Spleen (tissue), 11 donors: ENCODE measurements at regions not wholly inside any gene's neighbourhood (a gene's known extent, or its start where the extent isn't known, plus 50 kb on each side); places are given as distances from the start of the nearest gene placed in this dataset.
"Not testable (repeated sequence)": the region's sequence is repeated elsewhere in the genome, so short reads cannot be mapped to it uniquely, and the experiment has no call there.

Experiments used
- DNase-seq: peaks from one replicate; pipeline ENCODE4 v3.0.0-alpha.2; 2020
- H3K27ac ChIP-seq, 8 donors: fragments of 200-600 bp; sonication (generic) in 7 of 8; 1 replicate in 4 of 8; 2 replicates in 4 of 8; pipeline versions ENCODE4 v1.5.0 to v1.8.0; 2016 to 2021; ENCODE audit warnings: inconsistent platforms in 4 of 8, mild to moderate bottlenecking in 4 of 8, moderate library complexity in 1 of 8
- H3K27me3 ChIP-seq, 7 donors: fragments of 200-600 bp; sonication (generic) in 6 of 7; replicated peaks in 1 of 7; 1 replicate in 4 of 7; 2 replicates in 3 of 7; pipeline versions ENCODE4 v1.5.0 to v1.8.0; 2016 to 2021; ENCODE audit warnings: inconsistent platforms in 3 of 7, mild to moderate bottlenecking in 1 of 7
- H3K36me3 ChIP-seq, 6 donors: fragments of 200-600 bp; sonication (generic) in 5 of 6; 1 replicate in 4 of 6; 2 replicates in 2 of 6; pipeline versions ENCODE4 v1.5.0 to v1.8.0; 2016 to 2021; ENCODE audit warnings: inconsistent platforms in 2 of 6
- H3K4me1 ChIP-seq, 6 donors: fragments of 200-600 bp; sonication (generic) in 5 of 6; 1 replicate in 3 of 6; 2 replicates in 3 of 6; pipeline versions ENCODE4 v1.5.0 to v1.8.0; 2016 to 2021; ENCODE audit warnings: inconsistent platforms in 3 of 6
- H3K4me3 ChIP-seq, 8 donors: fragments of 200-600 bp; sonication (generic) in 7 of 8; 1 replicate in 4 of 8; 2 replicates in 4 of 8; pipeline versions ENCODE4 v1.5.0 to v1.8.0; 2016 to 2021; ENCODE audit warnings: inconsistent platforms in 4 of 8, mild to moderate bottlenecking in 4 of 8, moderate library complexity in 2 of 8
- H3K9me3 ChIP-seq, 8 donors: fragments of 200-600 bp; sonication (generic) in 7 of 8; 1 replicate in 4 of 8; 2 replicates in 4 of 8; pipeline versions ENCODE4 v1.5.0 to v1.8.0; 2016 to 2021; ENCODE audit warnings: inconsistent platforms in 4 of 8
- POLR2A ChIP-seq, 3 donors: fragments of 450-650 bp; IDR thresholded peaks; one replicate each; pipeline ENCODE4 v1.5.1; 2017; ENCODE audit warnings: antibody characterized with exemption in 3 of 3, mild to moderate bottlenecking in 1 of 3
- POLR2AphosphoS5 ChIP-seq, 3 donors: sonication (generic); formaldehyde crosslinking; IDR thresholded peaks; one replicate each; pipeline ENCODE4 v1.5.1; 2017; ENCODE audit warnings: antibody characterized with exemption in 3 of 3
- WGBS, 5 donors: extraction: QIAGEN DNeasy Blood & Tissue Kit in 3 of 5; methylation state at CpG; one replicate each; pipeline versions ENCODE4 v1.1.5 to v1.1.7; 2013 to 2018; 5-methylcytosine and 5-hydroxymethylcytosine counted together
- intact Hi-C: fragments of 100-400 bp; cut with DNase I; formaldehyde crosslinking; loops from one replicate; pipeline ENCODE4 v1.15.0; 2023; ENCODE audit warnings: low total_unique reads
- TF ChIP-seq, protein P1 (sequence below), 11 experiments: fragments of 200-600 bp in 7 of 11; fragments of 450-650 bp in 4 of 11; sonication (generic) in 4 of 11; IDR thresholded peaks in 8 of 11; conservative IDR thresholded peaks in 3 of 11; 1 replicate in 7 of 11; 2 replicates in 4 of 11; pipeline versions ENCODE4 v1.4.0 to v1.8.0; 2016 to 2021; ENCODE audit warnings: antibody characterized with exemption in 11 of 11, inconsistent platforms in 4 of 11, mild to moderate bottlenecking in 1 of 11
- donor health status: healthy with polysubstance abuse.
- donor health status: DM: no; HTN: no; CAD: no; lungs with moderate emphysema.
- donor health status: DM: no; HTN: no; CAD: no.
- donor health status: Bipolar disorder and iron deficiency.
- donor health status: healthy.
- donor health status: DM: no; HTN: no; CAD: no.
- donor health status: DM: yes; HTN: yes; CAD: no.

DNA sequence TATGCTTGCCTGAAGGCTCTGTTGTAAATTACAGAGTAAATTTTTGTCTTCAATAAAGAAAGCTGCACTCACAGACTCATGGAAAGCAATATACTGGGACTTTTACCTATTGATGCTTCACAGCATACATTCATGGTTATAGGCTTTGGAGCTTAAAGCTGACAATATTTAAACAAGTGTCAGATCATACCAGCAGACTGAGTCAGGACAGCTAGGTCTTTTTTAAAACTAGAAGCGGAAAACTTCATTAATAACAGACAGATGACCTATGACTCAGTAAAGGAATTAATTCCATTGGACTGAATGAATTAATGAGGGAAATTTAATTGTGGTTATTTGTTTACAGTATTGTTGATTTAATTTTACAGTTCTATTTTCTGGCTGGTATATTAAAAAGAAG, 165.8 kb upstream of the DGKB start:
- WGBS, 5 donors: 86 to 93% (median 90%) methylated on average over 1 of the region's 1 CpG

DNA sequence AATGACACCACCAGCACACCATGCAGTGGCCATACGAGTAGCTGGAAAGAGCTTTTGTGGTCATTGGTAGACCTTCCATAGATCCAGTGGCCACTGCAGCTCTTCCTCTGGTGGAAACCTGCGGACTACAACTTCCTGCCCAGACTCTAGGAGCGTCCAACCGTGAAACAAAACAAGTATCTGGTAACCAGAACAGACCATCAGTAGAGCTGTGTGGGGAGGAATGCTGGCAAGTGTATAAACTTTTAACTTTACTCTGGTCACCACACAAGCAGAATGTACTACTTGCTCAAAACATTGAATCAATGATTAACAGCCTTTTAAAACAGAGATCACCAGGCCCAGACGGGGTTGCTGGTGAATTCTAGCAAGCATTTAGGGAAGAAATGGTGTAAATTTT, 154.7 kb upstream of the DGKB start:
- intact Hi-C loops: no loop called here
- no peaks in the 10 kb centered on the region for H3K27me3 ChIP-seq

More for the DNA sequence above, 165.8 kb upstream of the DGKB start:
- Histone ChIP-seq H3K9me3 (peaks cover 0 to 4% (median 0%) of the 10 kb centered on the region in 8 donors), H3K27ac (no peak overlapping the region), H3K36me3 (no peaks in the 10 kb centered on the region), H3K27me3 (no peaks in the 10 kb centered on the region), H3K4me3 (no peak overlapping the region), H3K4me1 (no peaks in the 10 kb centered on the region)
- TF ChIP-seq, protein P1, sequence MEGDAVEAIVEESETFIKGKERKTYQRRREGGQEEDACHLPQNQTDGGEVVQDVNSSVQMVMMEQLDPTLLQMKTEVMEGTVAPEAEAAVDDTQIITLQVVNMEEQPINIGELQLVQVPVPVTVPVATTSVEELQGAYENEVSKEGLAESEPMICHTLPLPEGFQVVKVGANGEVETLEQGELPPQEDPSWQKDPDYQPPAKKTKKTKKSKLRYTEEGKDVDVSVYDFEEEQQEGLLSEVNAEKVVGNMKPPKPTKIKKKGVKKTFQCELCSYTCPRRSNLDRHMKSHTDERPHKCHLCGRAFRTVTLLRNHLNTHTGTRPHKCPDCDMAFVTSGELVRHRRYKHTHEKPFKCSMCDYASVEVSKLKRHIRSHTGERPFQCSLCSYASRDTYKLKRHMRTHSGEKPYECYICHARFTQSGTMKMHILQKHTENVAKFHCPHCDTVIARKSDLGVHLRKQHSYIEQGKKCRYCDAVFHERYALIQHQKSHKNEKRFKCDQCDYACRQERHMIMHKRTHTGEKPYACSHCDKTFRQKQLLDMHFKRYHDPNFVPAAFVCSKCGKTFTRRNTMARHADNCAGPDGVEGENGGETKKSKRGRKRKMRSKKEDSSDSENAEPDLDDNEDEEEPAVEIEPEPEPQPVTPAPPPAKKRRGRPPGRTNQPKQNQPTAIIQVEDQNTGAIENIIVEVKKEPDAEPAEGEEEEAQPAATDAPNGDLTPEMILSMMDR (IDR thresholded peaks at IDR 0.05 in 8 of 11, conservative IDR thresholded peaks at IDR 0.05 in 3 of 11): no peak
- TF ChIP-seq POLR2A (IDR thresholded peaks at IDR 0.05) (no peak), POLR2AphosphoS5 (IDR thresholded peaks at IDR 0.05) (no peak)
- intact Hi-C loops: no loop called here
- no peak for DNase-seq

DNA sequence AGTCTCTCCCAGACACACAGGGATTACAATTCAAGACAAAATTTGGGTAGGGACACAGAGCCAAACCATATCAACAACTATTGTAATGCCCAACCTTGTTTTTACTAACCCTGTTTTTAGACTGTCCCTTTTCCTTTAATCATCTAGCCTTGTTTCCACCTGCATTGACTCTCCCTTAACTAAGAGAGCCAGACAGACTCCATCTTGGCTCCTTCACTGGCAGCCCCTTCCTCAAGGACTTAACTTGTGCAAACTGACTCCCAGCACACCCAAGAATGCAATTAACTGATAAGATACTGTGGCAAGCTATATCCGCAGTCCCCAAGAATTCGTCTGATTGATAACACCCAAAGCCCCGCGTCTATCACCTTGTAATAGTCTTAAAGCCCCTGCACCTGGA, 151.8 kb upstream of the DGKB start:
- H3K27ac ChIP-seq, H3K4me1 ChIP-seq, H3K27me3 ChIP-seq, intact Hi-C loops, H3K4me3 ChIP-seq, DNase-seq, H3K36me3 ChIP-seq: not testable (repeated sequence)
- H3K9me3 ChIP-seq: peaks cover 0 to 12% (median 0%) of the 10 kb centered on the region in 8 donors
- 65 to 82% (median 72%) methylated on average over 4 of the region's 4 CpGs for WGBS, 5 donors

More for the DNA sequence above, 154.7 kb upstream of the DGKB start:
- 76 to 86% (median 81%) methylated on average over 5 of the region's 5 CpGs for WGBS, 5 donors
- Histone ChIP-seq H3K4me3 (no peak overlapping the region), H3K36me3 (no peaks in the 10 kb centered on the region), H3K27ac (no peak overlapping the region), H3K9me3 (peaks cover 0 to 10% (median 0%) of the 10 kb centered on the region in 8 donors), H3K4me1 (no peaks in the 10 kb centered on the region)
- no peak for DNase-seq
- TF ChIP-seq, protein P1 (IDR thresholded peaks at IDR 0.05 in 8 of 11, conservative IDR thresholded peaks at IDR 0.05 in 3 of 11): no peak
- TF ChIP-seq POLR2A (IDR thresholded peaks at IDR 0.05): no peak
- no peak for TF ChIP-seq POLR2AphosphoS5 (IDR thresholded peaks at IDR 0.05)

DNA sequence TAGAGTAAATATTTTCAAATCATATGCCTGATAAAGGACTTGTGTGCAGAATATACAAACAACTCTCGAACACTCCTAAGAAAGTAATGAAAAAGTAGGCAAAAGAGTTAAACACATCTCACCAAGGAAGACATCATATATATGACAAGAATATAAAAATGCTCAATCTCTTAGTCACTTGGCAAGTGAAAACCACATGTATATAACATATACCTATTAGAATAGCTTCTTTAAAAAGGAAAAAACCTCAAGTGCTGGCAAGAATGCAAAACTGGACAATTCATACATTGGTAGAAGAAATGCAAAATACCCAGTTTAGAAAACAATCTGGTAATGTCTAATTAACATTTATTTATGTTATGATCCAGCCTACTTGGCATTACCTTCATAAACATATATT, 146.6 kb upstream of the DGKB start:
- WGBS, 5 donors: 75 to 92% (median 90%) methylated on average over 1 of the region's 1 CpG
- H3K4me3 ChIP-seq: no peak overlapping the region
- H3K27ac ChIP-seq: no peak overlapping the region
- TF ChIP-seq POLR2A (IDR thresholded peaks at IDR 0.05) (no peak), POLR2AphosphoS5 (IDR thresholded peaks at IDR 0.05) (no peak)
- TF ChIP-seq, protein P1 (IDR thresholded peaks at IDR 0.05 in 8 of 11, conservative IDR thresholded peaks at IDR 0.05 in 3 of 11): no peak
- intact Hi-C loops: no loop called here
- H3K36me3 ChIP-seq: no peaks in the 10 kb centered on the region
- H3K4me1 ChIP-seq: no peaks in the 10 kb centered on the region
- no peak for DNase-seq
- peaks cover 0 to 12% (median 0%) of the 10 kb centered on the region in 8 donors for H3K9me3 ChIP-seq
- no peaks in the 10 kb centered on the region for H3K27me3 ChIP-seq

DNA sequence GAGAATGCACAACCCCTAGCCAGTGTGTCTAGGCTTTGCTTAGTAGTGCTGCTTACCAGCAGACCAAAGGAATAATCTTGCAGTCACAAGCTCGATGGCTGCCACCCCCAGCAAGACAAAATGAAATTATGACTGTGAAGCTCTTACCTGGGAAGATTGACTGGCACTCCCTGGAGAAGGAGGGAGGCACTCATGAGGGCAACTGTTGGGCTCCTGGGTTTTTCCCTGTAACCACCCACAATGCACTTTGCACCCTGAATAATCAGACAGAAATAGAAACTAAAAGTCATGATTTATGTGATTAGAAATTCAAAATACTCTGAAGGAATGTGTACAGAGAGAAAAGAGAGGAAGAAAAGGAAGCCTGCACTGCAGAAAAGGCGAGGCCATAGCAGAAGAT, 144.3 kb upstream of the DGKB start:
- no peak overlapping the region for H3K27ac ChIP-seq
- DNase-seq: no peak
- TF ChIP-seq, protein P1 (IDR thresholded peaks at IDR 0.05 in 8 of 11, conservative IDR thresholded peaks at IDR 0.05 in 3 of 11): no peak
- TF ChIP-seq POLR2A (IDR thresholded peaks at IDR 0.05): no peak
- no peak for TF ChIP-seq POLR2AphosphoS5 (IDR thresholded peaks at IDR 0.05)
- no peaks in the 10 kb centered on the region for H3K36me3 ChIP-seq
- H3K4me3 ChIP-seq: no peak overlapping the region
- no peaks in the 10 kb centered on the region for H3K27me3 ChIP-seq
- H3K9me3 ChIP-seq: no peaks in the 10 kb centered on the region
- H3K4me1 ChIP-seq: no peaks in the 10 kb centered on the region
- WGBS, 5 donors: 51 to 73% (median 59%) methylated on average over 2 of the region's 2 CpGs
- intact Hi-C loops: no loop called here
